PC-3 (cell line): ENCODE measurements at regions not wholly inside any gene's neighbourhood (a gene's known extent, or its start where the extent isn't known, plus 50 kb on each side); places are given as distances from the start of the nearest gene placed in this dataset.

ENCODE experiments used
- ATAC-seq: fragments of 200-7000 bp; cut with Tn5 transposase; 2 replicates; pipeline ENCODE4 v1.9.1; 2020; ENCODE audit warnings: mild to moderate bottlenecking, moderate library complexity
- BruUV-seq: library from RNA; stranded (reverse); fragments of 400-500 nt; replicated peaks from 2 replicates; lab custom pipeline; 2021; lab: Mats Ljungman, UMichigan
- CTCF ChIA-PET: fragments of 300-600 bp; sonication (Branson Sonifier 250); formaldehyde crosslinking; loops from one replicate; lab custom pipeline; 2022; ENCODE audit warnings: antibody characterized with exemption; lab: Charles Lee
- POLR2A ChIA-PET: fragments of 300-600 bp; sonication (Branson Sonifier 250); formaldehyde crosslinking; loops from one replicate; lab custom pipeline; 2022; ENCODE audit warnings: antibody characterized with exemption; ENCODE audit not compliant: unreplicated experiment; lab: Charles Lee
- DNase-seq: peaks from one replicate; pipeline ENCODE4 v3.0.0-alpha.2; 2015
- H2AFZ ChIP-seq: fragments of 300-600 bp; sonication (generic); 2 replicates; pipeline ENCODE4 v1.6.0; 2016; ENCODE audit warnings: antibody characterized with exemption, low read length
- H3F3A ChIP-seq: fragments of 300-600 bp; sonication (generic); one replicate; pipeline ENCODE4 v1.6.0; 2017; ENCODE audit warnings: antibody characterized with exemption, low read length, control low read depth, mild to moderate bottlenecking; ENCODE audit not compliant: unreplicated experiment
- H3K27ac ChIP-seq: fragments of 300-600 bp; sonication (generic); 2 replicates; pipeline ENCODE4 v1.5.1; 2016; ENCODE audit warnings: mild to moderate bottlenecking, low read length
- H3K27me3 ChIP-seq: fragments of 300-600 bp; sonication (generic); 2 replicates; pipeline ENCODE4 v1.6.1; 2016; ENCODE audit warnings: low read length, mixed read lengths
- H3K36me3 ChIP-seq: fragments of 300-600 bp; sonication (generic); 2 replicates; pipeline ENCODE4 v1.6.1; 2016; ENCODE audit warnings: low read depth, mixed run types, low read length, mixed read lengths
- H3K4me1 ChIP-seq: fragments of 300-600 bp; sonication (generic); 2 replicates; pipeline ENCODE4 v1.5.1; 2016; ENCODE audit warnings: low read length; ENCODE audit not compliant: insufficient read depth
- H3K4me2 ChIP-seq: fragments of 300-600 bp; sonication (generic); 2 replicates; pipeline ENCODE4 v1.6.0; 2016; ENCODE audit warnings: low read length
- H3K4me3 ChIP-seq: fragments of 300-600 bp; sonication (generic); 2 replicates; pipeline ENCODE4 v1.5.1; 2016; ENCODE audit warnings: mild to moderate bottlenecking, low read length, mixed read lengths
- H3K79me2 ChIP-seq: fragments of 300-600 bp; sonication (generic); 2 replicates; pipeline ENCODE4 v1.6.1; 2017; ENCODE audit warnings: low read length, mixed read lengths
- H3K9ac ChIP-seq: fragments of 300-600 bp; sonication (generic); 2 replicates; pipeline ENCODE4 v1.6.0; 2016; ENCODE audit warnings: mild to moderate bottlenecking, low read length
- H3K9me2 ChIP-seq: fragments of 300-600 bp; sonication (generic); replicated peaks from 2 replicates; pipeline ENCODE4 v1.6.1; 2016; ENCODE audit warnings: mixed run types, low read length, mixed read lengths
- H3K9me3 ChIP-seq: fragments of 300-600 bp; sonication (generic); 2 replicates; pipeline ENCODE4 v1.6.1; 2016; ENCODE audit warnings: low read length, mixed read lengths
- H4K20me1 ChIP-seq: fragments of 300-600 bp; sonication (generic); 2 replicates; pipeline ENCODE4 v1.6.1; 2016; ENCODE audit warnings: low read length, mixed read lengths
- EZH2 ChIP-seq: fragments of 300-600 bp; sonication (generic); IDR thresholded peaks from one replicate; pipeline ENCODE4 v1.6.1; 2017; ENCODE audit warnings: antibody characterized with exemption, mild to moderate bottlenecking, low read length; ENCODE audit not compliant: unreplicated experiment
- EZH2phosphoT487 ChIP-seq: fragments of 300-600 bp; sonication (generic); IDR thresholded peaks from 2 replicates; pipeline ENCODE4 v1.6.1; 2018; ENCODE audit warnings: mild to moderate bottlenecking, antibody characterized with exemption, low read length, borderline replicate concordance
- intact Hi-C: fragments of 100-400 bp; cut with micrococcal nuclease; formaldehyde crosslinking; loops from 2 replicates; pipeline ENCODE4 v1.9.0; 2023
- TF ChIP-seq, protein P1 (sequence below): fragments of 300-600 bp; sonication (generic); conservative IDR thresholded peaks from 2 replicates; pipeline ENCODE4 v1.5.1; 2017; ENCODE audit warnings: antibody characterized with exemption, low read depth, mild to moderate bottlenecking, low read length

DNA sequence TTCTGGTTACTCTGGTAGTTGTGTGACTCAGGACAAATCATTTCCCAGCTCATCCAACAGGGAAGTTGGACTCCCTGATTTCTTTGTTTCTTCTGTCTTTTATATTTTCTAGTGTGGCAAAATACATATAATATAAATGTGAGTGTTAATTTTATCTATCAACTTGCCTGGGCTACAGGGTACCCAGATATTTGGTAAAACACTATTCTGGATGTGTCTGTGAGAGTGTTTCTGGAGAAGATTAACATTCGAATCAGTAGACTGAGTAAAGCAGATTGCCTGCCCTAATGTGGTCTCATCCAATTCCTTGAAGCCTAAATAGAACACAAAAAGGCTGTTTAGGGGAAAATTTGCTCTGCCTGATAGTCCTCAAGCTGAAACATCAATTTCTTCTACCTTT is 91.1 kb upstream of the EPCAM start:
- Histone ChIP-seq H3K79me2 (no peaks in the 10 kb centered on the region), H4K20me1 (no peaks in the 10 kb centered on the region), H3K27me3 (no peaks in the 10 kb centered on the region), H3K4me2 (no peak overlapping the region), H3K4me3 (no peak overlapping the region), H3K9ac (no peak overlapping the region), H3K27ac (no peak overlapping the region), H2AFZ (no peak overlapping the region), H3K36me3 (no peaks in the 10 kb centered on the region), H3K4me1 (peaks cover 3% of the 10 kb centered on the region), H3K9me3 (no peaks in the 10 kb centered on the region), H3F3A (no peaks in the 10 kb centered on the region), H3K9me2 (no peaks in the 10 kb centered on the region)
- CTCF ChIA-PET, result no interaction called here
- BruUV-seq, result no TSS peak
- POLR2A ChIA-PET, result interaction anchor here (0.7 kb wide), 1 partner anchor 274 kb away, joined by 3 read pairs; no protein-coding TSS in a partner anchor
- ATAC-seq, result no peak
- DNase-seq, result no peak
- TF ChIP-seq, protein P1, sequence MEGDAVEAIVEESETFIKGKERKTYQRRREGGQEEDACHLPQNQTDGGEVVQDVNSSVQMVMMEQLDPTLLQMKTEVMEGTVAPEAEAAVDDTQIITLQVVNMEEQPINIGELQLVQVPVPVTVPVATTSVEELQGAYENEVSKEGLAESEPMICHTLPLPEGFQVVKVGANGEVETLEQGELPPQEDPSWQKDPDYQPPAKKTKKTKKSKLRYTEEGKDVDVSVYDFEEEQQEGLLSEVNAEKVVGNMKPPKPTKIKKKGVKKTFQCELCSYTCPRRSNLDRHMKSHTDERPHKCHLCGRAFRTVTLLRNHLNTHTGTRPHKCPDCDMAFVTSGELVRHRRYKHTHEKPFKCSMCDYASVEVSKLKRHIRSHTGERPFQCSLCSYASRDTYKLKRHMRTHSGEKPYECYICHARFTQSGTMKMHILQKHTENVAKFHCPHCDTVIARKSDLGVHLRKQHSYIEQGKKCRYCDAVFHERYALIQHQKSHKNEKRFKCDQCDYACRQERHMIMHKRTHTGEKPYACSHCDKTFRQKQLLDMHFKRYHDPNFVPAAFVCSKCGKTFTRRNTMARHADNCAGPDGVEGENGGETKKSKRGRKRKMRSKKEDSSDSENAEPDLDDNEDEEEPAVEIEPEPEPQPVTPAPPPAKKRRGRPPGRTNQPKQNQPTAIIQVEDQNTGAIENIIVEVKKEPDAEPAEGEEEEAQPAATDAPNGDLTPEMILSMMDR, result no peak
- TF ChIP-seq EZH2 (no peak), EZH2phosphoT487 (no peak)
- intact Hi-C loops, result no loop called here

DNA sequence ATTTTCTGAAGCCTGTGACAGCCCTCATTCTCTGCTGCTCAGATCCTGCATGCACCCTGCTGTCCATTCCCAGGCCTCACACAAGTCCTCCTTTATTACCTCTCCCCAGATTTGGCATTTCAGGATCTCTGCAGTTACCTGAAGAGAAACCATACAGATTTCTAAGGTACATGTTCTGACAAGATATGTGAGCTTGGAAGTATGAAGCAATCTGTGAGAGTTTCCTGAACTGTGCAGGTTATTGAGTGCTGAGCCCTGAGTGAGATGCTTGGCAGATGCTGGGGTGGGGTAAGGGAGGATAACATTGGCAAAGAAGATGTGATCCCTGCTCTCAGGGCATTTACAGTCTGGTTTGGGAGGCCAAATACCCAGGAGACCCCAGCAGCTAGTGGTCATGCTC is 91.9 kb upstream of the EPCAM start:
- intact Hi-C loops, result no loop called here
- Histone ChIP-seq H3K36me3 (no peaks in the 10 kb centered on the region), H3K4me2 (no peak overlapping the region), H2AFZ (no peak overlapping the region), H3K9me3 (no peaks in the 10 kb centered on the region), H3K9me2 (no peaks in the 10 kb centered on the region), H3K4me3 (no peak overlapping the region), H3K9ac (no peak overlapping the region), H3K27ac (no peak overlapping the region), H3F3A (no peaks in the 10 kb centered on the region), H3K27me3 (no peaks in the 10 kb centered on the region), H3K4me1 (peaks cover 11% of the 10 kb centered on the region), H4K20me1 (no peaks in the 10 kb centered on the region), H3K79me2 (no peaks in the 10 kb centered on the region)
- BruUV-seq, result no TSS peak
- ChIA-PET POLR2A (no interaction called here), CTCF (no interaction called here)
- DNase-seq (no peak), ATAC-seq (no peak)
- no peak for TF ChIP-seq EZH2
- TF ChIP-seq, protein P1, result no peak
- TF ChIP-seq EZH2phosphoT487, result no peak

GRCh38 chr2:47276061-47276460 is 93.0 kb upstream of the EPCAM start:
- no peak overlapping the region for H3K9ac ChIP-seq
- H4K20me1 ChIP-seq, result no peaks in the 10 kb centered on the region
- no peaks in the 10 kb centered on the region for H3K9me3 ChIP-seq
- H2AFZ ChIP-seq, result no peak overlapping the region
- H3K79me2 ChIP-seq, result no peaks in the 10 kb centered on the region
- no peaks in the 10 kb centered on the region for H3K9me2 ChIP-seq
- H3K4me2 ChIP-seq, result no peak overlapping the region
- ATAC-seq (no peak), DNase-seq (no peak)
- H3F3A ChIP-seq, result peaks cover 3% of the 10 kb centered on the region
- no peaks in the 10 kb centered on the region for H3K27me3 ChIP-seq
- H3K27ac ChIP-seq, result no peak overlapping the region
- H3K36me3 ChIP-seq, result no peaks in the 10 kb centered on the region
- H3K4me3 ChIP-seq, result no peak overlapping the region
- intact Hi-C loops, result no loop called here
- BruUV-seq, result no TSS peak
- CTCF ChIA-PET, result no interaction called here
- H3K4me1 ChIP-seq, result peaks cover 22% of the 10 kb centered on the region
- POLR2A ChIA-PET, result interaction anchor here (0.7 kb wide), 1 partner anchor 362 kb away, joined by 5 read pairs; no protein-coding TSS in a partner anchor
- TF ChIP-seq, protein P1, result no peak
- TF ChIP-seq EZH2, result no peak
- no peak for TF ChIP-seq EZH2phosphoT487
